SW 1271 (cell line): ENCODE measurements at regions not wholly inside any gene's neighbourhood (a gene's known extent, or its start where the extent isn't known, plus 50 kb on each side); places are given as distances from the start of the nearest gene placed in this dataset.
"Not testable (repeated sequence)": the region's sequence is repeated elsewhere in the genome, so short reads cannot be mapped to it uniquely, and the experiment has no call there.

Source experiments
- DNase-seq, 2 experiments: peaks; one replicate each; lab custom pipeline; 2025; lab: John Stamatoyannopoulos, UW

DNA sequence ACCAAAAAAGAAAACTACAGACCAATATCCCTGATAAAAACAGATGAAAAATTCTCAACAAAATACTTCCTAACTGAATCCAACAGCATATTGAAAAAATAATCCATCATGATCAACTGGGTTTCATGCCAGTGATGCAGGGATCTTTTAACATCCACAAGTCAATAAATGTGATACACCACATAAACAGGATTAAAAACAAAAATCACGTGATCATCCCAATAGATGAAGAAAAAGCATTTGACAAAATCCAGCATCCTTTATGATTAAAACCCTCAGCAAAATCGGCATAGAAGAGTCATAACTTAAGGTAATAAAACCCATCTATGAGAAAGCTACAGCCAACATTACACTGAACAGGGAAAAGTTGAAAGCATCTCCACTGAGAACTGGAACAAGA, 107.5 kb downstream of the DCLK3 start:
- DNase-seq: no peak

DNA sequence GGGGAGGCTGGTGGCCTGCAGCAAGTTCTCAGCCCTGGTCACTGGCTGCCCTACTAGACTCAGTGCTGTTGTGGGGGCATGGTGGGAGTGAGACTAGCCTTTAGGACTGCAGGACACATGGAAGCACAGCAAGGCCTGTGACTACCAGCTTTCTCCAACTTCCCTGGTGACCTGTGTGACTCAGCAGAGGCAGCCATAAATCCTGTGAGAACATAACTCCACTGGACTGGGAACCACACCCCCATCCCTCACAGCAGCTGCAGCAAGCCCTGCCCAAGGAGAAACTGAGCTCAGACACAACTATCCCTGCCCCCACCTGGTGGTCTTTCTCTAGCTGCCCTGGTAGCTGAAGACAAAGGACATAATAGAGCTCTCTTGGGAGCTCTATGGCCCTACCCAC, 111.3 kb downstream of the DCLK3 start:
- DNase-seq: no peak

DNA sequence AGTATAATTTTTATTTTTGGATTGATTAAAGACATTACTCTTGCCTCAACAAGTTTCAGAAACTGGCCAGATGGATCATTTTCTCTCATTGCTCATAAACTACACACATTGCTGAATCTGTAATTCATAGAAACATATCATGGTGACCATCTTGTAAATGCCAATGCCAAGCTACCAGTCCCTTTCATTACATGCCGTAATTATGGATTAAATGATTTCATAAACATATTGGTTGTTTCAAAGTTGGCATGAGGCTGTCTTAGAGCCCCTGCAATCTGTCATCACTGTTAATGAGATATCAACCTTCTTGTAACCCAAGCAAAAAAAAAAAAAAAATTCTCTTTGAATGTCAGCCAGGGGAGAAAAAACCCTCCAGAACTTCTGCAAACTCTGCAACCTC, 112.2 kb downstream of the DCLK3 start:
- DNase-seq: no peak

DNA sequence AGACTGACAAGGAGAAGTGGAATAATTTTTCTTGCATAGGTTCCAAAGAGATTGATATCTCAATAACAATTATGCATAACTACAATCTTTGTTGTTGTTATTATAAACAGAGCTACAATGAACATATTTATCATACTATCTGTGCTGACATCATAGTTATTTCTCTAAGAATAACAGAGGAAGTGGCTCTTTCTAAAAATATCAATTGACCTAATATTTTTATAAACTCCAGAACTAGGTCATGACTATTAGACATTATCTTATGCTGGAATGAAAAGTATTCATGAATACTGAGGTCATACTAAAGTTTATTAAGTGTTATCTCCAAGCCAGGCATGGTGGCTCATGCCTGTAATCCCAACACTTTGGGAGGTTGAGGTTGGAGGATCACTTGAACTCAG, 114.1 kb downstream of the DCLK3 start:
- no peak for DNase-seq

DNA sequence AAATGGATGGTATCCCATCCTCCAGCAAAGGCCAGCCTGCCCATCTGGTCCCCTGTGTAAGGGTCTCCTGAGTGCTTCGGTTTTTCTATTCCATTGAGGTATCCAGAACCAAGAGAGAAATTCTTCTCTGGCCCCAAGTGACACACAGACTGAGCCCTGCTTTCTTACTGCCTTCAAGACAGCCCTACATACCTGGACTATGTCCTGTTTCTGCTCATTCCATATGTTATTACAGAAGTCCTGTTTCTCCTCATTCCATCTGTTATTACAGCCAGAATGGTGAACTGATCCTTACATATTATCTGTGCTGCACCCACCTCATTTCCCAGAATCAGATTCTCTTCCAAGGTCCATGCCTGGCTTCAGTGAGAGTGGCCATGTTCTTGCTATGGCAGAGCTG, 115.2 kb downstream of the DCLK3 start:
- no peak for DNase-seq

DNA sequence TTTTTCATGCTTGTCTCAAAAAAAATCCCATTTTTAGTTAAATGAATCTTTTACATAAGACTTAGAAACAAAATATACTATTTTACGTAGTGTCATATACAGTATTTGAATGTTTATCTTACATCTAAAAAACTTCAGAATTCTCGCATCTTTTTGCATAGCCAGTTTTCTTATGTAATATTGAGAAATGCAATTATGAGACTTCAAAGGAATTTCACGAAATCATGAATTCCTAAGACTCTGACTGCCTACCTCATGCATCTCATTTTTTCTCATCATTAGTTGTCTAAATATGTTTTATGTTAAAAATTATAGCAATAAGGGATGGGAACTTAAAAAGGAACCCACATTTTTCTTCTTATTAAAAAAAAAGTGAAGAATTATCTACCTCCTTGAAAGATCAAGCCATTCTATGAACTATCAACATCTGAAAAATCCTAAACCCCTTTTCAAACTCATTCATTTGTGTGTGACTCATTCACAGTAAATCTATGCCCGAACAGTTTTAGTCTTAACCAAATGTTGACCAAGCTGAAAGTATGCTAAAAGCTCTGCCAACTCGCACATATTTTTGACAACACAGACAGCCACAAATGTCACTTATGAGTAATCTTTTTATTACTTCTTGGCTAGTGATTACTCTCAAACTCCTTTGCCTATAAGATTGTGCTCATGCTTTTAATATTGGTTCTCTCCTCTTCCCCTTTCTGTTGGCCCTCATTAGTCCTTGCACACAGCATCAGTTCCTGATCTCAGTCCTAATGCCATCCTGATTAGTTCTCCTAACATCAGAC, 115.9 kb downstream of the DCLK3 start:
- DNase-seq: peak in 1 of 2 experiments; percentile 34

DNA sequence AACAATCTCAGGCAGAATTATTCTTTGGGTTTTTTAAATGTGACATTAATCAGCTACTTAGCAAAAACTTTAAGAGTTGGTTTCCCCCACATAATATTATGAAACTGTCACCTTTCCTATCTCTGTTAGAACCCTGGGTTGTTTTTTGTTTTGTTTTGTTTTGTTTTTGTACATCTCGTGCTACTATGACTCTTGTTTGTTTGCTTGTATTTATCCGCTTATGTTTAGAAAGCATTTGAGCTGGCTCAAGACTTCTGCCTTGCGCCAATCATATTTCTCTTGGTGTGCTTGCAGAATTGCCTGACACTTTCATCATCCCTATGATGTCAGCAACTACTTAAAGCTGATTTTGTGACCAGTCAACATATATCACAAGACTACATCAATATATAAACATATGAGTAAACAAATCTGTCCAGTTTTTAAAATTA, 116.9 kb downstream of the DCLK3 start:
- DNase-seq: no peak

DNA sequence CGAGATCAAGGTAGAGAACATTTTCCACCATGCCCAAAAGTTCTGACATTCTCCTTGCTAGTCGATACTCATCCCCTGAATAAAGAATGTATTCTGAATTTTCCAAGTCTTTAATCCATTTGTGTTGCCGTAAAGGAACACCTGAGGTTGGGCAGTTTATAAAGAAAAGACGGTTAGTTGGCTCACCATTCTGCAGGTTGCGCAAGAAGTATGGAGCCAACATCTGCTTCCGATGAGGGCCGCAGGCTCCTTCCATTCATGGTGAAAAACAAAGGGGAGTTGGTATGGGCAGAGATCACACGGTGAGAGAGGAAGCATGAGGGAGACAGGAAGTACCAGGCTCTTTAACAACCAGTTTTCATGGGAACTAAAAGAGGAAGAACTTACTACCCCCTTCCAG, 121.2 kb downstream of the DCLK3 start:
- DNase-seq: no peak

DNA sequence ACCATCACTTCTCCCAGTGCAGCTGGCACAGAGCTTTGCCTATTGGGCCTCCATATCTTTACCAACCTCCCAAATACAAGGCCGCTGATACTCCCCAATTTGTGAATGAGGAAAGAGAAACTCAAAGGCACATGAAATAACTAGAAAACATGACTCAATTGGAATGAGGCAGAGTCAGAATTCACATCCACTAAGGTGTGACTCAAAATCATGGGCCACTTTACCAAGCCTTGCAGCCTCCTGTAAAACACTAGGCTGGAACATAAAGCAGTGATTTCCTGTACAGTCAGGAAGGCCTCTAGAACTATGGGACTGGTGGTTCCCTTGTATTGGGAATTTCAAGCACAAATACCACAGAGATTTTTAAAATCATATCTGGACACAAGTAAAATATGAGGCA, 128.6 kb downstream of the DCLK3 start:
- DNase-seq: no peak

DNA sequence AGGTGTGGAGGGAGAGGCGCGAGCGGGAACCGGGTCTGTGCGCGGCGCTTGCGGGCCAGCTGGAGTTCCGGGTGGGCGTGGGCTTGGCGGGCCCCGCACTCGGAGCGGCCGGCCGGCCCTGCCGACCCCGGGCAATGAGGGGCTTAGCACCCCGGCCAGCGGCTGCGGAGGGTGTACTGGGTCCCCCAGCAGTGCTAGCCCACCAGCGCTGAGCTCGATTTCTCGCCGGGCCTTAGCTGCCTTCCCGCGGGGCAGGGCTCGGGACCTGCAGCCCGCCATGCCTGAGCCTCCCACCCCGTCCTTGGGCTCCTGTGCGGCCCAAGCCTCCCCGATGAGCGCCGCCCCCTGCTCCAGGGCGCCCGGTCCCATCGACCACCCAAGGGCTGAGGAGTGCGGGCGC, 130.5 kb downstream of the DCLK3 start:
- DNase-seq: not testable (repeated sequence)

DNA sequence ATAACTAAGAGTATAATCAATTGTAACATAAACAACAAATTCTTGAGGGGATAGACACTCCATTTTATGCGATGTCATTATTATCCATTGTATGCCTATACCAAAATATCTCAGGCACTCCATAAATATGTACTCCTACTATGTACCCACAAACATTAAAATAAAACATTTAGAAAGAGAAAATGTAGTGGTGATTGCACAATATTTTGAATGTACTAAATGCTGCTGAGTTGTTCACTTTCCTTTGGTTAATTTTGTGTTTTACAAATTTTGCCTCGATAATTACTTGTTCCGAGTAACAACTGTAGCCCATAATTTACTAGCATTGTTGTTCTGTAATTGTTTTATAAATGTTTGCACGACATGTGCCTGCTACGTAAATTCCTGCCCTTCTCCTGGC, 131.3 kb downstream of the DCLK3 start:
- no peak for DNase-seq

DNA sequence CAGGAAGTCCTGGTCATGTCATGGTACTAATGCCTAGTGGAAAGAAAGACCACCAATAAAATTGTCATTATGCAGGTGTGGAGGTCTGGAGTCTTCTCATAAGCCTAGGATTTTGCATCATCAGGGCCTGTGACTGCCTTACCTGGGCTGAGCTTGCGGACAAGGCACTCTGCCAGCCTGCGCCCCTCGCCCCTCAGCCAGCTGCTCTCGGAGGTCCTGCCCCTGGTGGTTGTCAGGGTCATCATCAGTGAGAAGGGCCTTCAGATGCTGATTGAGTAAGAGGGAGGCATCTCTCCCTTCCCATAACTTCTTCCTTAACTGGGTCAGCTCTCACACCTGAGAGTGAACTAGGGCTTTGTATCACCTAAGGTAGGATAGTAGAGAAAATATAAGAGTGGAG, 132.8 kb downstream of the DCLK3 start:
- no peak for DNase-seq

DNA sequence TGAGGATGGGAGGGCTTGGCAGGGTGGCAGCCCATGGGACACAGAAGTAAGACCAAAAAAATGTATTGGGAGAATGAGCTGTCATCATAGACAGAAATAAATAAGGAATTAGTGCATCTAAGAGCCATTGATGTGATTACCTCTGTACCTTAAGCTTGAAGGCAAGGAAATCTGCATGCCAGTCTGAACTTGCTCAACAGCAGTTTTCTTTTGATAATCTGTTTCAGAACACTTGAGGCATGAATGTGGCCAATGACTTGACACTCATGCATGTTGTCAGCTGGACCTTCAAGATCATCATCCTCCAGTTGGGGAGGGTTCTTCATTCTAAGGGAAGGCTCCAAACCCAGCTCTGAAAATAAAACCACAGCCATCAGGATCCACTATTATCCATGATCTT, 148.5 kb downstream of the DCLK3 start:
- DNase-seq: no peak

DNA sequence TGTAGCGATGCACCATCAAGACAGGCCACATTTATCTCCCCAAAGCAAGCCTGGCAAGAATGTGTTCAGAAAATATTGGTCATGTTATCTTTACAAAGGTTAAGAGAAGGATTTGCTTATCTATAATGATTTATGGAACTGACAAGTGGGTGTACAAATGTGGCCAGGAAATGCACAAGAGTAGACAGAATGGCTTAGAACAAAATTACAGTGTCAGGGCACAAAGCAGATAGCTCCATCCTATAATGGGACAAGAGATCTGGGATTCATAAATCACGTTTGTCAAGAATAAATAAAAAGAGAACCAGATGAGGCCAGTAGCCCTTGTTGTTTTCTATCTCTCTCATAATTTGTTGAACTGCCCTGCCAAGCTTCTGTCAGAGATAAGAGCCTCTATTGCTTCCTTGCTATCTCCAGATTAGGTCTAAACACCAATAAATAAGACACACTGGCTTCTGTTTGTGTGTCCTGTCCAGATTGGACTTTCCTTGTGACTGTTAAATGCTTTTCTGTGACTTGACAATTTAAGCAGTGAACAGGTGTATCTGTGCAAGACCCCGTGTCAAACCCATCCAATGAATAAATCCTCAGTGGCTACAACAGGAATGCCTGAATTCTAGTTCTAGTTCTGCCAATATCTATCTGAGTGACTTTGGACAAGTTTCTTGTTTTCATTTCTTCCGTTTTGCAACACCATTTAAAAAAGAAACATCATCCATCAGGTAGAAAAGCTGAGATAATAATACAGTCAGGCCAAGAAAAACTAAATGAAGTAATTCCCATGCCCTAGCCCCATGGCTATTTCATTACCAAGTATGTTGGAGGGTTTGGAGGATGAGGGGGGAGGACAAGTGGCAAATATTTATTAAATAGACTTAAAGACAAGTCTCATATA, 157.2 kb downstream of the DCLK3 start:
- no peak for DNase-seq

DNA sequence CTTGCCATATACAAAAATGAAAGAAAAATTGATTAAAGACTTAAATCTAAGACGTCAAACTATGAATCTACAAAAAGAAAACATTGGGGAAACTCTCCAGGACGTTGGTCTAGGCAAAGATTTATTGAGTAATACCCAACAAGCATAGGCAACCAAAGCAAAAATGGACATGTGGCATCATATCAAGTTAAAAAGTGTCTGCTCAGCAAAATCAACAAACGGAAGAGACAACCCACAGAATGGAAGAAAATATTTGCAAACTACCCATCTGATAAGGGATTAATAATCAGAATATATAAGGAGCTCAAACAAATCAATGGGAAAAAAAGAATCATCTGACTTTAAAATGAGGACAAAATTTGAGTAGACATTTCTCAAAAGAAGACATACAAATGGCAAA, 160.9 kb downstream of the DCLK3 start:
- DNase-seq: no peak

DNA sequence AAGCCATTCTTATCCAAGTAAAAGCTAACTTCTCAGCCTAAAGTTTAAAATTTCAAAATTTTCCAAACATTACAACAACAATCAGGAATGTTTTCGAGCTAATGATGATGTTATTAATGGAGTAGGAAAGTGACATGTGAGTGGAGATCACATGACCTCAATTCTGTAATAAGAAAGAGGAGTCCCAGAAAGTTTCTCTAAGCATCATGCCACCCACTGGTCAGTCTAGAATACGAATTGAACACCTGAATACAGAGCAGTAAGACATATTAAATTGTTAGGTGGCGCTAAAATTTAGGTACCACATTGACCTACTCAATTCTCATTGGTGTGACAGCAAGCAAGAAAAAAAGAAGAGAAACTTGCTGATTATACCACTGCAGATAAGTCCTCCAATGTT, 163.9 kb downstream of the DCLK3 start:
- DNase-seq: no peak
